Transverse colon (tissue), 3 donors: ENCODE measurements at regions not wholly inside any gene's neighbourhood (a gene's known extent, or its start where the extent isn't known, plus 50 kb on each side); places are given as distances from the start of the nearest gene placed in this dataset.

Experiments used
- POLR2A ChIP-seq: fragments of 450-650 bp; IDR thresholded peaks from one replicate; pipeline ENCODE4 v1.6.1; 2016; ENCODE audit warnings: antibody characterized with exemption, mild to moderate bottlenecking, moderate library complexity
- POLR2AphosphoS5 ChIP-seq, 3 donors: sonication (generic); formaldehyde crosslinking; IDR thresholded peaks; one replicate each; pipeline ENCODE4 v1.6.1; 2016; ENCODE audit warnings: antibody characterized with exemption in 3 of 3

DNA sequence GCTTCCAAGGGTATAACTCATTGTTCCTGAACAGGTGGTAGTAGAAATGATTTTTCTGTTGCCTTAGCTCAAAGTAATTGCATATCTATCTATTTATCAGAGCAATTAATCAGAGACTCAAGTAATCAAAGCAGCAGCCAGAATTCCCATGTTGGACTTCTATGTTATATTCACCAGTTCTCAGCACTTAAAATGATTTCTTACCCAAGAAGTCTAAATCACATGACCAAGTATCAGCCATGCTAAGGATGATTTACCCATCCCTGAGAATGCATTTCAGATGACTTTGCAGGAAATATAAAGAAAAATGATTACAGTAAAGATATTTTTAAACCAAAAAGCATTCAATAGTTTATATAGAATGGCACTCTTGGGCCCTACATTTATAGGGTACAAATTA lies 352.2 kb downstream of the NUP35 start:
- TF ChIP-seq POLR2A (no peak), POLR2AphosphoS5 (IDR thresholded peaks at IDR 0.05) (no peak)
